ENCODE measurements at regions not wholly inside any gene's neighbourhood (a gene's known extent, or its start where the extent isn't known, plus 50 kb on each side); places are given as distances from the start of the nearest gene placed in this dataset.

DNA sequence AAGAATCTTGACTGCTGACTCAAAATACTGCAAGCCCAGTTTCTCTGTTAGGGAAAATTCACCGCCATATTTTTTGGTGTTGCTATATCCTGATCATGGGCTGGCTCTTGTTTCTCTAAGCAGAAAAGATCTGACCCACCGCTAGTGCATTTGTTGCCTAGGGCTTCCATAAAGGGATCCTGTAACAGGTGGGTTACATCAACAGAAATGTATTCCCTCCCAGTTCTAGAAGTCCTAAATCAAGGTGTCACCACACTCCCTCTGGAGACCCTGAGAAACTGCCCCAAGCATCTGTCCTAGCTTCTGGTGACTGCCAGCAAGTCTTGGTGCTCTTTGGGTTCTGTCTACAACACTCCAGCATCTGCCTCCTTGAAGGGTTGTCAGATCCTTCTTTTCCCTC, 99.7 kb downstream of the MAF start:
- no peak overlapping the region for H3K4me3 ChIP-seq (ENCODE audit: low read length)
- DNase-seq (ENCODE audit: low read depth, low spot score), result no peak

DNA sequence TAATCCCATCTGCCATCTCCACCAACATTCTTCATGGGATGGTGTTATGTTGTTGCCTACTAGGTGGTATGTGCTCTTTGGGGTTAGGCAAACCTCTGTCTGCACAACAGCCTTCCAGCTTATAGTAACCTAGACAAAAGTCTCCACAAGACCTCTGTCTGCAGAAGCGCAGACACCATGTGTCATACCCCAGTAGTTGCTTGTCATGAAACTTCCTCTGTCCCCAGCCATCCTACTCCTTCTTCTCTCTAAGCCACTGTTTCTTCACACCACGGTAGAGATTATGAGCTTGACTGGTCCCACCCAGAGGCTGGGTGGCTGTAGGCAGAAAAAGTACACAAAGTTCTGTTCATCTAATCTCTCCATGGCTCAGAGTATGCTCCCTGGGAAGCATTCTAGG, 100.3 kb downstream of the MAF start:
- no peak overlapping the region for H3K4me3 ChIP-seq (ENCODE audit: low read length)

DNA sequence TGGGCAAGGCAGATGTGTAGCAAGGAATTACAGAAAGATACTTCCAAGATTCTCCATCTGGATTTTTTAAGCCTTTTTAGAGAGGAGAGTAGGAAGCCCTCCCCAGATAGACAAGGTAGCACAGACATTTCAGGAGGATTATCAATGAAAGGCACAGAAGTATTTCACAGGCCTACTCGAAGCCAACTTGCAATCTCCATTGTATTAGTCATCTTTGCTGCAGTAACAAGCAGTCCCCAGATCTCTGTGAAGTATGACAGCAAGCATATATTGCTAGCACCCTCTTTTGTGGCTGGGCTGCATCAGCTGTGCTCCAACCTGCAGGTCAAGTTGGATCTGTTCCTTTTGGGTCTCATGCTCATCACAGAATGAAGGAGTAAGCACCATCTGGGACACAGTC, 101.6 kb downstream of the MAF start:
- H3K4me3 ChIP-seq (ENCODE audit: low read length), result no peak overlapping the region
- DNase-seq (ENCODE audit: low read depth, low spot score), result no peak

More for the DNA sequence above, 100.3 kb downstream of the MAF start:
- no peak for DNase-seq (ENCODE audit: low read depth, low spot score)

DNA sequence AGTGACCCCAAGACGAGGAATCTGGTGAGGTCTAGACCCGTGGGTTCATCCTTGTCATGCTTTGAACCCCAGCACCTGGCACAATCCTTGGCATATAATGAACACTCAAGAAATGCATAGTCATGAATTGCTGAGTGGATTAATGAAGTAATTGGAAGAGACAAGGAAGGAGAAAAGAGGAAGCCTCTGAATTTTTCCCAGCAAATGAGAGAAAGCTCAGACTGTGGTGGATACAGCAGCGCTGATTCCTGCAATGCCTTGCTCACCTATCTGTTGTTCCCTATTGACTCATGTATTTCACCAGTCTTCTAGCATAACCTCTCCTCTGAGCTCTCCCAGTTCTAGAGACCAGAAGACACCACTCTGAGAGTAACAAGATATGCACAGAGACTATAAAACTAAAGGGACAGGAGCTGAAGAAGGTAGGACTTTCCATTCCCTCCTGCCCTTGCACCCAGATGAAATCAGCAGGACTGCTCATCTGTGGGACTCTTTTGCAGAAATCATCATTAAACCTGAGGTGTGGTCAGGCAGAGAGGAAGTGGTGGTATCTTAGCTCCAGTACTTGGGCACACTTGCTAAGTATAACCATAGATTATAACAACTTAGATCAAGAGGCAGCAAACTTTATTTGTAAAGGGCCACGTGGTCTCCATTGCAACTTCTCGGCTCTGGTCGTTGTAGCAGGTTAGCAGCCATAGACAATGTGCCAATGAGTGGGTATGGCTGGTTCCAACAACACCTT, 102.8 kb downstream of the MAF start:
- no peak overlapping the region for H3K4me3 ChIP-seq (ENCODE audit: low read length)
- no peak for DNase-seq (ENCODE audit: low read depth, low spot score)

DNA sequence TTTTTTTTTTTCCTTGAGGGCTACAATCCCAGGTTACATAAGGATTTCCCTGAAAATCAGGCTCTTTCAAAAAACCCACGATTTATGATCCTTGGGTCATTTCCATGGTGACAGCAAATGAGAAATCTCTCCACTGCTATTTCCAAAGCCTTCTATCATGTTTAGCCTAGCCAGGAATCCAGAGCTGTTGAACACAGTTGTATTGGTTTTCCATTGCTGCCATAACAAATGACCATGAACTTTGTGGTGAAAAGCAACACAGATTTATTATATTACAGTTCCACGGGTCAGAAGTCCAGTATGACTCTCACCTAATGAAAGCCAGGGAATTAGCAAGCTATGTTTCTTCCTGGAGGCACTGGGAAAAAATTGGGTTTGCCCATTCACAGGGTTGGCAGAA, 106.6 kb downstream of the MAF start:
- DNase-seq (ENCODE audit: low read depth, low spot score), result no peak
- H3K4me3 ChIP-seq (ENCODE audit: low read length), result no peak overlapping the region

DNA sequence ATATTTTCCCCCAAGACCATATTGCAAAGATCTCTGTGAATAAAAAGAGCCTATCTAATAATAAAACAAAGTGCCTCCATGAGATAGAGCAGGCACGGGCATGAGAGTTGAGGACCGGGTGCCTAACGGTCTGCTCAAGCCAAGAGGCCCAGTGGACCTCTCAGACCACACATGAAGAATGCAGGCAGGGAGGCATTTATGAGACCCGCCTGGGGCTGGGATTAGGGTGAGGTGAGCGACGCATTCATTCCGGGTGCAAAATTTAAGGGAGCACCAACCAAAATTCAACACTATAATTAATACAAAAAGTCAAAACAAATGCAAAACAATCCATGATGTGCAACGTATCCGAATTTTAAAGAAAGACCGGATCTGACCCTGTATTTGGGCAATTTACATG, 108.5 kb downstream of the MAF start:
- DNase-seq (ENCODE audit: low read depth, low spot score), result no peak
- H3K4me3 ChIP-seq (ENCODE audit: low read length), result no peak overlapping the region

DNA sequence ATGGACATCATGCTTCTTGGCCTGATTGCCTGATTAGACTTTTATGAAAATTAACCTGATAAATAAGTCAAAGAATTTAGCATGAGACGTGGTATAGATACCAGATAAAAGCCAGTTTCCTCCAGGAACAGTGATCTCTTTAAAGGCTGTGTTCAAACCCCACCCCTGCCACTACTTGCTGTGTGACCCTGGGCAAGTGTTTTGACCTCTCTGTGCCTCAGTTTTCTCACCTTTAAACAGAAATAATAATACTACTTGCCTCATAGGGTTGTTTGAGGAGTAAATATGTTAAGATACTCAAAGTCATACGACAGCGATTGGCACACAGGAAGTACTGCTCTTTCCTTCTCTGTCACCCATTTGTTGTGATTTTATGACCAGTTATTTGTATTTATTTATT, 115.5 kb downstream of the MAF start:
- no peak overlapping the region for H3K4me3 ChIP-seq (ENCODE audit: low read length)
- DNase-seq (ENCODE audit: low read depth, low spot score), result no peak

DNA sequence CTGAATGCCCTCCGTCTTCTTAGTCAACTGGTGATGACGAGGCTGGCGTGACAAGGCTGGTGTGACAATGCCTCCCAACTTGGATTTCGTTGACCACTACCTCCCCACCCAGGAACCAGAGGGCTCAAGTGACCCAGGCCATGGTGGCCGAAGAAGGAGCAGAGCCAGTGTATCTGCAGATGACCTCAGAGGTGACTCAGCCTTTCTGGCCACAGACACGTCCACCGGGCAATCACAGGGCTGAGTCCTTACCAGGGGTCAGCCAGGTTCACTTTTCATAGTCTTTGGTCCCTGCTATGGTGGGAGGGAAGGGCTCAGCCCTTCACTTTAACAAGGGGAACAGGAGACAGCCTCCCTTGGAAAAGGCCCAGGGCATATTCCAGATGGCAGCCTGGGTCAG, 116.3 kb downstream of the MAF start:
- no peak for DNase-seq (ENCODE audit: low read depth, low spot score)
- no peak overlapping the region for H3K4me3 ChIP-seq (ENCODE audit: low read length)

DNA sequence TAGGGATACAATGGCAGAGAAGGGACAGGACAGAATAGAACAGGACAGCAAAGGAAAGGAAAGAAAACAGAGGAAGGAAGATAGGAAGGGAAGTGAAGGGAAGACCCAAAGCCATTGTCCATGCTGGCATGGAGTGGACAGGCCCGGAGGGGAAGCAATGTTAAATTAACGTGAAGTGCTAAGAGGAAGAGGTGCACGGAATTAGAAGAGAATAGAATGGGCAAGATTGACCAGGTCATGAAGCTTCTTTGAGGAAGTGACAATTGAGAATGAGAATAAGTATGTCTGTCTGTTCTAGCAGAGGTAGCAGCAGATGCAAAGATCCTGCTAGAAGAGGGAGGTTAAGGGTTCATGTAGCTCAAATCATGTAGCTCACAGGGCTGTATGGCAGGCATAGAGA, 117.2 kb downstream of the MAF start:
- no peak overlapping the region for H3K4me3 ChIP-seq (ENCODE audit: low read length)
- no peak for DNase-seq (ENCODE audit: low read depth, low spot score)

DNA sequence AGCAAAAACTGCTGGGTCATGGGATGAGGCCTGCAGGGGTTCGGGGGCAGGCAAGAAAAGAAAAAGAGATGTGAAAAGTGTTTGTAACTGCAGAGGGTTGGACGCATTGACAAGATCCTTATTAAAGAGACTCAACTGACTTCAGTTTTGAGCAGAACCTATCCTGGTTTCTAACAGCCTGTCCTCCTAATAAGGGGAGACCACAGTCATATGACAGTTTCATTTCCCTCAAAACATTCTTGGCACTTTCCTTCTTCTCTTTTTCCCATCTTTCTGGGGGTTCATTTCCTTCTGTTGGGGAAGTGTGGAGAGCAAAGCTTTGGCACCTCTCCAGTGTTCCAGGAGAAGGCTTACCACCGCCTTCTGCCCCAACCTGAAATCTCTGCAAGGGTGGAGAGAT, 118.5 kb downstream of the MAF start:
- no peak for DNase-seq (ENCODE audit: low read depth, low spot score)
- H3K4me3 ChIP-seq (ENCODE audit: low read length), result no peak overlapping the region

DNA sequence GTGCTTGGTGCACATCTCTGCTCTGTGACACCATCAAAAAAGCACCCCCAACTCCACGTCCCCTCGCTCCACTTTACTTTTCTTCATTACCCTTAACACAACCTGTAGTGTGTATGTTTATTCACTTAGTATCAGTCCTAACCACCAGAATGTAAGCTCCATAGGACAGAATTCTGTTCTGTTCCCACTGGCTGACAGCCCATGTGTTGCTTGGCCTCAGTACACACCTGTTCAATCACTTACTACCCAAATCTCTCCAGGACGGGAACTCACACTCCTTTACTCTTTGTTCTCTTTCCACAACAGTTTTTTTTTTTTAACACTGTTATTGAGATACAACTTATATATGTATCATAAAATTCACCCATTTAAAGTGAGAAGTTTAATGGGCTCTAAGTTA, 119.6 kb downstream of the MAF start:
- DNase-seq (ENCODE audit: low read depth, low spot score), result no peak
- H3K4me3 ChIP-seq (ENCODE audit: low read length), result no peak overlapping the region

DNA sequence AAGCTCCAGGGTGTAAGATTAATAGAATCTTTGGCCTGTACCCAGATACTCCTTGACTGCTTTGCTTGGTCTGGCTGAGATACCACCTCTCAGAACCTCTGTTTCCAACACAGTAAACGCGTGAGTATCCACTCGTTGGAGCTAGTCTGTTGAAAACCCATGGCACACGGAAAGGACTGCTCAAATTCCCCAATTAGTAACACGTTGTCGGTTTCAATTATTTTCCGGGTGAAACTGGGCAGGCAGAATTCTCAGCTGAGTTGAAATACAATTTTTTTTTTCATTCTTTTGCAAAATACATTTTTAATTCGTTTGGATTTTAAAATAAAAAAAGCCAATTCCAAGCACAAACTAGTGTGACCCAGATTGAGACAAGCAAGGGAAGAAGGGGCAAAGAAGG, 120.5 kb downstream of the MAF start:
- no peak for DNase-seq (ENCODE audit: low read depth, low spot score)
- H3K4me3 ChIP-seq (ENCODE audit: low read length), result no peak overlapping the region

DNA sequence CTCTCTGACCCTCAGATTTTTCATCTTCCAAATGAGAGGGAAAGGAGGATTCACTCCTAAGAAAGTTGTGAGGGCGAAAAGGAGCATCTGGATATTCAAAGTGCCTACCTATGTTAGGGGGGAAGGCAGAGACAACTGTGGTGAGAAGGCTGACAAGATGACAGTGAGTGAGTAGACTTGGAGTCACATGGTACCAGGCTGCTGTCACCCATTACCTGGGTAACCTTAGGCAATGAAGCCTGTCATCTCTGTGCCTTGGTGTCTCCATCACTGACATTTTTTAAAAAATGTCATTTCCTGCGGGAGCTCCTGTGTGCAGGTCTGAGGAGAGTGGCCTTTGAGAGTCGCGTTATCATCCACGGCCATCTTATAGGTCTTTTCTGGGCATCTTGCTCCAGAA, 124.0 kb downstream of the MAF start:
- no peak overlapping the region for H3K4me3 ChIP-seq (ENCODE audit: low read length)
- DNase-seq (ENCODE audit: low read depth, low spot score), result no peak

DNA sequence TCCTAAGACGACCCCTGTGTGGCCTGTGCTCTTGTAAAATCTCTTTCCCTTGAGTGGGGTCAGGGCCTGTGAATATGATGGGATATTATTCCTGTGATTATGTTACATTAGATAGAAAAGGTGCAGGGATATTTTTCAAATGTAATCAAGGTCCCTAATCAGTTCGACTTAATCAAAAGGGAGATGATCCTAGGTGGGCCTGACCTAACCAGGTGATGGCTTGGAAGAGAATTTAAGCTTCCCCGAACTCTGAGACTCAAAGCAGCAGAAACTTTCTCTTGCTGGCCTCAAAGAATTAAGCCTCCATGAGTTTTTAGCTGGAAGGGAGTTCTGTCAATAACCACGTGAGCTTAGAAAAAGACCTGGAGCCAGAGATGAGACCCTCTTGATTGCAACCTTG, 124.7 kb downstream of the MAF start:
- no peak for DNase-seq (ENCODE audit: low read depth, low spot score)
- no peak overlapping the region for H3K4me3 ChIP-seq (ENCODE audit: low read length)

DNA sequence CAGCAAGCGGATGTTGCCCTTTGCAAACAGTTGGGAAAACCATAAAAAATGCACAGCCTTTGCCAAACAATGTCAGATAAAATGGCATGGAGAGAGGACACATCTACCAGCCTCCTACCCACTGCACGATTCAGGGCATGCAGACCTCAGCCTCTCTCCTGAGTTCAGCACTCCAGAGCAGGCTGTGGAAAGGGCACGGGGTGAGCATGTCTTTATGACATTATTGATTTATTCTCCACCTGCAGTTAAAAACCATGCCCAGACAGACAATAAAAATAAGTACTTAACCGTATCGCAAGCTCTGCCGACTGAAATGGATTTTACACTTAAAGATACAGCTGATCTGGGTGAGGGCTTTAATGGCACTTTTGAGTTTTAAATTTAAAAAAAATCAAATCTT, 127.1 kb downstream of the MAF start:
- DNase-seq (ENCODE audit: low read depth, low spot score), result no peak
- H3K4me3 ChIP-seq (ENCODE audit: low read length), result no peak overlapping the region

DNA sequence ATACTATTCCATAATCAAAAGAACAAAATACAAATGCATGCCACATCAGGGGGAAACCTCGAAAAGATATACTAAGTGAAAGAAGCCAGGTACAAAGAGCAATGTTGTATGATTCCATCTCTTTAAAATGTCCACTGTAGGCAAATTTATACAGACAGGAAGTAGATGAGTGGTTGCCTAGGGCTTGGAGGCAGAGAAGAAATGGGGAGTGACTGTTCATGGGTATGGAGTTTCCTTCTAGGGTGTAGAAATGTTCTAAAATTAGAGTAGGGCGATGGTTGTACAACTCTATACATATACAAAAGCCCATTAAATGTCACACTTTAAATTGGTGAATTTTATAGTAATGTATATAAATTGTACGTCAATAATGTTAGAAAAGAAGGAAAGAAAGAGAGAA, 128.1 kb downstream of the MAF start:
- no peak overlapping the region for H3K4me3 ChIP-seq (ENCODE audit: low read length)
- DNase-seq (ENCODE audit: low read depth, low spot score), result no peak

DNA sequence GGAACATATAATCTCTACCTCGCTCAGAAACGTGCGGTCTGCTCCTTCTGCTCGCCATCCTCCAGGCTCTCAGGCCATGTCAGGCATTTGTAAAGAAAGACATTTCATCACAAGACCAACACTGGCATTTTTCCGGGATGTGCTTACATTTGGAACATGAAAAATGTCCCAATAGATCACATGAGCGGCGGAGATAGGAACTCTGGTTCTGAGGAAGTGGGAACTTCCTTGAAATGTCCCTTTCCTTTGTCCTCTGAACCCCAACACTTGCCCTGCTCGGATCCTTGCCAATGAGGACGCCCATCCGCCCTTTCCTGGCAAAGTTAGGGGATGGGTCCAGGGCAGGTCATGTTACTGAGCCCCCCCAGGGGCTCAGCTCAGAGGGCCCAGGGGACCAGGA, 130.5 kb downstream of the MAF start:
- no peak overlapping the region for H3K4me3 ChIP-seq (ENCODE audit: low read length)
- DNase-seq (ENCODE audit: low read depth, low spot score), result no peak

DNA sequence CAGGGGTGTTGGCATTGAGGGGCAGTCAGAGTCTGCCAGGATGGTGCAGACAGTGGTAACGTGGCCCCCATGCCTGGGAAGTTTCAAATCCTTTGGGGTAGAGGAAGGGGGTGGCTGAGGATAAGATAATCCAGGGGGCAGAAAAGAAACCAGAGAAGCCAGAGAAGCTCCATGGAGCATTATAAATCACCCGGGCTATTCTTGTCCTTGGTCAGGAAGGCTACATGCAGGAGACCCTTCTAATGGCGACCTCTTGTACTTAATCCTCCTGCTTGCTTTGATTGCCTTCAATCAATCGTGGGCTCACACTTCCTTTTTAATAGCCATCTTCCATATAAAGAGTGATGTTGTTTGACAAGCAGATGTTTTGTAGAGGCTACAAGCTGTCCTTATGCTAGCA, 131.9 kb downstream of the MAF start:
- DNase-seq (ENCODE audit: low read depth, low spot score), result no peak
- no peak overlapping the region for H3K4me3 ChIP-seq (ENCODE audit: low read length)

DNA sequence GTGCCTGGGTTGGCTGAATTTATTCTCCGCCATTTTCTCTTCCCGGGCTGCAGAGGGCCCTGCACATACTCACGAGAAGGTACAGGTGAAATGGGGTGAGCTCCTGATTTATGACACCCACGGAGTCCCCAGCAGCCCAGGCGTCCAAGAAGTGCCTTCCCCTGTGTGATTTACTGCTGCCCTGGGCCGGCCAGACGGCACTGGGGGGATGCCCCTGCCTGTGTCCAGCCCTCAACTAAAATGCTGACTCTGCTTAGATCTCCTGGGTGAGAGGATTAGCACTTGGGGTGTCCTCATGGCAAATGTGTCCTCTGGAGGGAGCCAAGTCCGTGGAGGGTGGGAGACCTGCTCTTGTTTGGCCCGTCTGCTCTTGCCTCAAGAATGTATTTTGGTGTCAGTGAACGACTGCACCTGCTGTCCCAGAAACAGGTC, 132.4 kb downstream of the MAF start:
- H3K4me3 ChIP-seq (ENCODE audit: low read length), result no peak overlapping the region
- no peak for DNase-seq (ENCODE audit: low read depth, low spot score)

DNA sequence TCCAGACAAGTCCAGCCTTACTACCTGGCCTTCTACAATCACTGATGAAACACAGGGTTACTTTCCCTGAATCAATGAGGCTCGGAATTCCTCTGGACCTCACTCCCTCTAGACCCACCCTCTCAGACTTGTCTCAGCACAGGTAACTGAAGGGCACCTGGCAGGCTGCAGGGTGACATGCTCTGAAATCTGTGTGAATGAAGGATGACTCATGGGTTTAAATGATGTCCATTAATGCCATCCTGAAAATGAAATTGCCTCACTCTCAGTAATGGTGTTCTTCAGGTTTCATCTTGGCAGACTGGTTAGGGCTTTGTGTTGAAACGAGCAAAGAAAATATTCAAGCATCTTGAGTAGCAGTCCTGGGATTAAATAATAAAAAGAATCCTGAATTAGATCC, 134.4 kb downstream of the MAF start:
- H3K4me3 ChIP-seq (ENCODE audit: low read length), result no peak overlapping the region
- no peak for DNase-seq (ENCODE audit: low read depth, low spot score)

DNA sequence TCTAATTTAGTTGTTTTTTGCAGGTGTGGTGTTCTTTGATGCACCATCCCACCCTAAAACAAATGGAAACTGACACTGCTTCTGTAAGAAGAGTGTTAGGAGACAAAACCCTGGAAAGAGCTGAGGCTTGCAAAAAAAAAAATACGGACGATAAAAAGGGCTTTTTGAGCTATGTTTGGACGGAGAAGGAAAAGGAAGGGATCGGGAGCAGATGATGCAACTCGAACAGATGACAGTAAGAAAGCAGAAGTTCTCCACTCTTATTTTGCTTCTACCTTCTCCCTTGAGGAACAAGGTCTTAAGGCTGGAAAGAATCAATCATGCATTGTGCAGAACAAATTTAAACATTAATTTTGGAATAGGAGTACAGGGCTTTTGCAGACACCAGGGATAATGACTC, 136.7 kb downstream of the MAF start:
- H3K4me3 ChIP-seq (ENCODE audit: low read length), result no peak overlapping the region
- DNase-seq (ENCODE audit: low read depth, low spot score), result no peak

DNA sequence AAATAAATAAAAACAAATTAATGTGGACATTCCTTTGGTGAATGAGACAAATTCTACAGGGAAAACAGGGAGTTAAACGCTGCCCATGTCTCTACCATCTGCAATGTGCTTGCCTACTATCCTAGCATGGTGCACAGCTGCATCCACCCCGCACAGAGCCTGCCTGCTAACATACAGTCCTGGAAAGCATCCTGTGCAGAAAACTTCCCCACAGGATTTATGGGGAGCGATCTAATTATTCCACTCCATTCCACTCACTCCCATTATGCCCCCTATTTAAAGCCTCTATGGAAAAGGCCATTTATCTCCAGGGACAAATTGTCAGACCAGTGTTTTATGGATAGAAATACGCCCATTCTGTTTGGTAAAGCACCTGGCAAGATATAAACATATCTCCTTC, 144.5 kb downstream of the MAF start:
- H3K4me3 ChIP-seq (ENCODE audit: low read length), result no peak overlapping the region
- no peak for DNase-seq (ENCODE audit: low read depth, low spot score)
